Mucosa of descending colon (tissue), 3 donors: ENCODE measurements at regions not wholly inside any gene's neighbourhood (a gene's known extent, or its start where the extent isn't known, plus 50 kb on each side); places are given as distances from the start of the nearest gene placed in this dataset.
"Not testable (repeated sequence)": the region's sequence is repeated elsewhere in the genome, so short reads cannot be mapped to it uniquely, and the experiment has no call there.

Source experiments
- ATAC-seq: fragments of 200-7000 bp; cut with Tn5 transposase; one replicate; pipeline ENCODE4 v1.9.1; 2020; ENCODE audit warnings: mild to moderate bottlenecking, moderate library complexity
- DNase-seq, 3 donors: peaks; one replicate each; pipeline ENCODE4 v3.0.0-alpha.2; 2020
- H3K36me3 ChIP-seq: fragments of 200-600 bp; one replicate; pipeline ENCODE4 v1.8.0; 2021; ENCODE audit warnings: low read depth, mild to moderate bottlenecking
- H3K4me1 ChIP-seq: fragments of 200-600 bp; one replicate; pipeline ENCODE4 v1.8.0; 2021; ENCODE audit warnings: low read depth, mild to moderate bottlenecking
- H3K4me3 ChIP-seq: fragments of 200-600 bp; one replicate; pipeline ENCODE4 v1.8.0; 2021; ENCODE audit warnings: mild to moderate bottlenecking
- H3K9me3 ChIP-seq: fragments of 200-600 bp; one replicate; pipeline ENCODE4 v1.8.0; 2021; ENCODE audit warnings: mild to moderate bottlenecking
- intact Hi-C, 2 donors: fragments of 100-400 bp; cut with DNase I in 1 of 2; cut with micrococcal nuclease in 1 of 2; formaldehyde crosslinking; loops; one replicate each; pipeline versions ENCODE4 v1.11.0 to v1.11.1; 2022; cut with DNase I, micrococcal nuclease
- TF ChIP-seq, protein P1 (sequence below): fragments of 200-600 bp; IDR thresholded peaks from one replicate; pipeline ENCODE4 v1.8.0; 2022; ENCODE audit warnings: antibody characterized with exemption, mild to moderate bottlenecking
- donor health status: DM: no; HTN: no; CAD: no; lungs with moderate emphysema.
- donor health status: DM: no; HTN: no; CAD: no.
- donor health status: DM: no; HTN: yes; CAD: no.

GRCh38 chr3:95522449-95522848, 1291.9 kb upstream of the EPHA6 start:
- no peaks in the 10 kb centered on the region for H3K9me3 ChIP-seq
- no peaks in the 10 kb centered on the region for H3K4me1 ChIP-seq
- no peak overlapping the region for H3K4me3 ChIP-seq
- TF ChIP-seq, protein P1, sequence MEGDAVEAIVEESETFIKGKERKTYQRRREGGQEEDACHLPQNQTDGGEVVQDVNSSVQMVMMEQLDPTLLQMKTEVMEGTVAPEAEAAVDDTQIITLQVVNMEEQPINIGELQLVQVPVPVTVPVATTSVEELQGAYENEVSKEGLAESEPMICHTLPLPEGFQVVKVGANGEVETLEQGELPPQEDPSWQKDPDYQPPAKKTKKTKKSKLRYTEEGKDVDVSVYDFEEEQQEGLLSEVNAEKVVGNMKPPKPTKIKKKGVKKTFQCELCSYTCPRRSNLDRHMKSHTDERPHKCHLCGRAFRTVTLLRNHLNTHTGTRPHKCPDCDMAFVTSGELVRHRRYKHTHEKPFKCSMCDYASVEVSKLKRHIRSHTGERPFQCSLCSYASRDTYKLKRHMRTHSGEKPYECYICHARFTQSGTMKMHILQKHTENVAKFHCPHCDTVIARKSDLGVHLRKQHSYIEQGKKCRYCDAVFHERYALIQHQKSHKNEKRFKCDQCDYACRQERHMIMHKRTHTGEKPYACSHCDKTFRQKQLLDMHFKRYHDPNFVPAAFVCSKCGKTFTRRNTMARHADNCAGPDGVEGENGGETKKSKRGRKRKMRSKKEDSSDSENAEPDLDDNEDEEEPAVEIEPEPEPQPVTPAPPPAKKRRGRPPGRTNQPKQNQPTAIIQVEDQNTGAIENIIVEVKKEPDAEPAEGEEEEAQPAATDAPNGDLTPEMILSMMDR: no peak
- H3K36me3 ChIP-seq: no peaks in the 10 kb centered on the region
- DNase-seq (no peak), ATAC-seq (no peak)
- intact Hi-C loops: no loop called here

DNA sequence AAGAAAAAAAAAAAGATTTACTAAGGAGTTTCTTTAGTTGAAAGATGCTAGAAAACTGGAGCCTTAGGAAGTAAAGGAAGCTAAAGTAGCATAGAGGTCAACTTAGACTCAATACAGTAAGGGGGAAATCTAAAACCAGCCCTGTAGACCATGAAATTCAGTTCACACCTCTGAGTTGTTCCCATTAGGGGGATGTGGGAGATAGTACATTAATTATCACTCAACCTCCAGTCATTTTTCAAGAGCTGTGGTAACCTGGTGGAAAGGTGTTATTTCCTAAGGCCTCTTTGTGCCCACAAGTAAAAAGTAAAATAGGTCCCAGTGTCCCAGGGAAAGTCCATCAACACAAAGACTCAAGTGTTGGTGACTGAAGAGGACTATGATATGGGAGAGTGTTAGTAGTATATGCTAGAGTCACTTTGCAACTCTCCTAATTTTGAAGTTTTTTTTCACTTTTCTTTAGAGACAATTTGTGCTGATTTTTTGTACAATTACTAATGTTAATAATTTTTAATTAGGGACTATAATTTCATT, 1274.4 kb upstream of the EPHA6 start:
- intact Hi-C loops: no loop called here
- no peak for DNase-seq
- Histone ChIP-seq H3K4me3 (no peak overlapping the region), H3K36me3 (no peaks in the 10 kb centered on the region), H3K4me1 (no peaks in the 10 kb centered on the region), H3K9me3 (no peaks in the 10 kb centered on the region)
- no peak for ATAC-seq
- TF ChIP-seq, protein P1: no peak

GRCh38 chr3:95565502-95565901, 1248.9 kb upstream of the EPHA6 start:
- intact Hi-C loops: no loop called here
- Histone ChIP-seq H3K4me3 (no peak overlapping the region), H3K9me3 (peaks cover 4% of the 10 kb centered on the region), H3K4me1 (no peaks in the 10 kb centered on the region), H3K36me3 (no peaks in the 10 kb centered on the region)
- TF ChIP-seq, protein P1: no peak
- DNase-seq: no peak
- ATAC-seq: no peak

GRCh38 chr3:95567346-95567745, 1247.0 kb upstream of the EPHA6 start:
- DNase-seq: no peak
- Histone ChIP-seq H3K9me3 (peaks cover 4% of the 10 kb centered on the region), H3K36me3 (no peaks in the 10 kb centered on the region), H3K4me3 (no peak overlapping the region), H3K4me1 (no peaks in the 10 kb centered on the region)
- no peak for ATAC-seq
- intact Hi-C loops: no loop called here
- TF ChIP-seq, protein P1: no peak

- TF ChIP-seq, protein P1: no peak
- DNase-seq: no peak
- intact Hi-C loops: no loop called here
- no peaks in the 10 kb centered on the region for H3K36me3 ChIP-seq
- no peak overlapping the region for H3K4me3 ChIP-seq
- ATAC-seq: no peak
- no peaks in the 10 kb centered on the region for H3K9me3 ChIP-seq
- no peaks in the 10 kb centered on the region for H3K4me1 ChIP-seq
Measured at GRCh38 chr3:95586754-95587153, 1227.6 kb upstream of the EPHA6 start.

GRCh38 chr3:95587641-95588040, 1226.8 kb upstream of the EPHA6 start:
- H3K4me1 ChIP-seq, H3K9me3 ChIP-seq, ATAC-seq, intact Hi-C loops, H3K4me3 ChIP-seq, H3K36me3 ChIP-seq, DNase-seq: not testable (repeated sequence)
